Keratinocyte (primary cell): ENCODE measurements at regions not wholly inside any gene's neighbourhood (a gene's known extent, or its start where the extent isn't known, plus 50 kb on each side); places are given as distances from the start of the nearest gene placed in this dataset.

Experiments
- DNase-seq: peaks from one replicate; pipeline ENCODE4 v3.0.0-alpha.2; 2011; ENCODE audit warnings: low read depth, missing footprints, low spot score
- FAIRE-seq: peaks from 2 replicates; lab custom pipeline; 2011; peaks lifted over from hg19 to GRCh38; lab: Jason Lieb, UNC
- H2AFZ ChIP-seq: 2 replicates; pipeline ENCODE4 v1.6.0; 2012; ENCODE audit warnings: low read length, control low read depth, inconsistent platforms; ENCODE audit not compliant: control insufficient read depth
- H3K27ac ChIP-seq: 2 replicates; pipeline ENCODE4 v1.5.1; 2011; ENCODE audit warnings: low read length; ENCODE audit not compliant: control insufficient read depth, insufficient read depth
- H3K27me3 ChIP-seq: 3 replicates; pipeline ENCODE4 v1.6.0; 2011; ENCODE audit warnings: low read length; ENCODE audit not compliant: control insufficient read depth, insufficient read depth; ENCODE audit errors: extremely low read depth
- H3K36me3 ChIP-seq, 2 experiments: 2 replicates in 1 of 2; 3 replicates in 1 of 2; pipeline ENCODE4 v1.5.1; 2011; ENCODE audit warnings: low read length in 2 of 2, mild to moderate bottlenecking in 1 of 2; ENCODE audit not compliant: control insufficient read depth in 2 of 2, insufficient read depth in 2 of 2; ENCODE audit errors: extremely low read depth in 1 of 2
- H3K4me1 ChIP-seq: 3 replicates; pipeline ENCODE4 v1.5.1; 2011; ENCODE audit warnings: low read length; ENCODE audit not compliant: control insufficient read depth, insufficient read depth; ENCODE audit errors: extremely low read depth
- H3K4me2 ChIP-seq: 3 replicates; pipeline ENCODE4 v1.6.0; 2011; ENCODE audit warnings: low read depth, low read length; ENCODE audit not compliant: control insufficient read depth, insufficient read depth; ENCODE audit errors: extremely low read depth
- H3K4me3 ChIP-seq, 3 experiments: fragments of 200-600 bp in 1 of 3; sonication (generic) in 1 of 3; 2 replicates in 2 of 3; 3 replicates in 1 of 3; pipeline ENCODE4 v1.5.1; 2011 to 2016; ENCODE audit warnings: low read length in 3 of 3, mild to moderate bottlenecking in 3 of 3, control low read depth in 2 of 3, inconsistent platforms in 1 of 3, low read depth in 1 of 3, mixed read lengths in 1 of 3, mixed run types in 1 of 3, moderate library complexity in 1 of 3; ENCODE audit not compliant: control insufficient read depth in 2 of 3, insufficient read depth in 2 of 3; ENCODE audit errors: extremely low read depth in 1 of 3
- H3K79me2 ChIP-seq: 2 replicates; pipeline ENCODE4 v1.6.0; 2012; ENCODE audit warnings: low read length; ENCODE audit not compliant: control insufficient read depth, insufficient read depth
- H3K9ac ChIP-seq: 3 replicates; pipeline ENCODE4 v1.6.0; 2011; ENCODE audit warnings: low read length; ENCODE audit not compliant: control insufficient read depth, insufficient read depth; ENCODE audit errors: extremely low read depth
- H3K9me1 ChIP-seq: 3 replicates; pipeline ENCODE4 v1.6.0; 2011; ENCODE audit warnings: low read length; ENCODE audit not compliant: control insufficient read depth, insufficient read depth; ENCODE audit errors: extremely low read depth
- H3K9me3 ChIP-seq: 2 replicates; pipeline ENCODE4 v1.5.1; 2012; ENCODE audit warnings: low read depth, low read length; ENCODE audit not compliant: control insufficient read depth
- H4K20me1 ChIP-seq: 3 replicates; pipeline ENCODE4 v1.6.0; 2011; ENCODE audit warnings: low read length; ENCODE audit not compliant: control insufficient read depth, insufficient read depth; ENCODE audit errors: extremely low read depth
- EZH2 ChIP-seq: IDR thresholded peaks from one replicate; pipeline ENCODE4 v1.6.1; 2012; ENCODE audit warnings: inconsistent platforms, mild to moderate bottlenecking, low read length, moderate library complexity
- dilution Hi-C: fragments of 300-500 bp; cut with MboI; formaldehyde crosslinking; loops from one replicate; pipeline ENCODE4 v1.7.0; 2020; ENCODE audit warnings: low sequenced_read_pairs; ENCODE audit not compliant: extremely low pct_ligation_motif_present
- TF ChIP-seq, protein P1 (sequence below), 3 experiments: IDR thresholded peaks in 1 of 3; conservative IDR thresholded peaks in 1 of 3; optimal IDR thresholded peaks in 1 of 3; 2 replicates in 2 of 3; 3 replicates in 1 of 3; pipeline versions ENCODE3 to v1.5.1; 2011; ENCODE audit warnings: low read length in 3 of 3, mild to moderate bottlenecking in 3 of 3, moderate library complexity in 2 of 3, control low read depth in 1 of 3, inconsistent platforms in 1 of 3; ENCODE audit not compliant: insufficient read depth in 2 of 3; ENCODE audit errors: extremely low read depth in 1 of 3

- no peaks in the 10 kb centered on the region for H3K36me3 ChIP-seq
- DNase-seq (no peak), FAIRE-seq (no peak)
- H3K4me2 ChIP-seq = no peak overlapping the region
- no peaks in the 10 kb centered on the region for H4K20me1 ChIP-seq
- dilution Hi-C loops = no loop called here
- H2AFZ ChIP-seq = no peak overlapping the region
- H3K79me2 ChIP-seq = no peaks in the 10 kb centered on the region
- H3K27ac ChIP-seq = no peak overlapping the region
- peaks cover 11% of the 10 kb centered on the region for H3K4me1 ChIP-seq
- no peak overlapping the region for H3K4me3 ChIP-seq
- H3K9me3 ChIP-seq = peaks cover 11% of the 10 kb centered on the region
- H3K9ac ChIP-seq = no peak overlapping the region
- TF ChIP-seq, protein P1, sequence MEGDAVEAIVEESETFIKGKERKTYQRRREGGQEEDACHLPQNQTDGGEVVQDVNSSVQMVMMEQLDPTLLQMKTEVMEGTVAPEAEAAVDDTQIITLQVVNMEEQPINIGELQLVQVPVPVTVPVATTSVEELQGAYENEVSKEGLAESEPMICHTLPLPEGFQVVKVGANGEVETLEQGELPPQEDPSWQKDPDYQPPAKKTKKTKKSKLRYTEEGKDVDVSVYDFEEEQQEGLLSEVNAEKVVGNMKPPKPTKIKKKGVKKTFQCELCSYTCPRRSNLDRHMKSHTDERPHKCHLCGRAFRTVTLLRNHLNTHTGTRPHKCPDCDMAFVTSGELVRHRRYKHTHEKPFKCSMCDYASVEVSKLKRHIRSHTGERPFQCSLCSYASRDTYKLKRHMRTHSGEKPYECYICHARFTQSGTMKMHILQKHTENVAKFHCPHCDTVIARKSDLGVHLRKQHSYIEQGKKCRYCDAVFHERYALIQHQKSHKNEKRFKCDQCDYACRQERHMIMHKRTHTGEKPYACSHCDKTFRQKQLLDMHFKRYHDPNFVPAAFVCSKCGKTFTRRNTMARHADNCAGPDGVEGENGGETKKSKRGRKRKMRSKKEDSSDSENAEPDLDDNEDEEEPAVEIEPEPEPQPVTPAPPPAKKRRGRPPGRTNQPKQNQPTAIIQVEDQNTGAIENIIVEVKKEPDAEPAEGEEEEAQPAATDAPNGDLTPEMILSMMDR (optimal IDR thresholded peaks at IDR 0.05 in 1 of 3, IDR thresholded peaks at IDR 0.05 in 1 of 3, conservative IDR thresholded peaks at IDR 0.05 in 1 of 3; ENCODE audit: extremely low read depth in 1 of 3, insufficient read depth in 2 of 3, low read length in 3 of 3) = no peak
- TF ChIP-seq EZH2 = no peak
- no peaks in the 10 kb centered on the region for H3K27me3 ChIP-seq
- H3K9me1 ChIP-seq = no peaks in the 10 kb centered on the region
Observed at GRCh38 chr6:2517855-2518473, 232.8 kb downstream of the MYLK4 start.

GRCh38 chr6:2517401-2517800 lies 233.3 kb downstream of the MYLK4 start:
- H2AFZ ChIP-seq = no peak overlapping the region
- no peak overlapping the region for H3K4me3 ChIP-seq
- no peaks in the 10 kb centered on the region for H4K20me1 ChIP-seq
- TF ChIP-seq, protein P1 (optimal IDR thresholded peaks at IDR 0.05 in 1 of 3, IDR thresholded peaks at IDR 0.05 in 1 of 3, conservative IDR thresholded peaks at IDR 0.05 in 1 of 3; ENCODE audit: extremely low read depth in 1 of 3, insufficient read depth in 2 of 3, low read length in 3 of 3) = no peak
- TF ChIP-seq EZH2 = no peak
- no peaks in the 10 kb centered on the region for H3K27me3 ChIP-seq
- no peaks in the 10 kb centered on the region for H3K36me3 ChIP-seq
- dilution Hi-C loops = no loop called here
- H3K9me3 ChIP-seq = peaks cover 11% of the 10 kb centered on the region
- H3K4me1 ChIP-seq = peaks cover 6% of the 10 kb centered on the region
- DNase-seq (no peak), FAIRE-seq (no peak)
- H3K9me1 ChIP-seq = no peaks in the 10 kb centered on the region
- H3K79me2 ChIP-seq = no peaks in the 10 kb centered on the region
- H3K4me2 ChIP-seq = no peak overlapping the region
- H3K9ac ChIP-seq = no peak overlapping the region
- no peak overlapping the region for H3K27ac ChIP-seq
